Mesendoderm (in vitro differentiated cells): ENCODE measurements at regions not wholly inside any gene's neighbourhood (a gene's known extent, or its start where the extent isn't known, plus 50 kb on each side); places are given as distances from the start of the nearest gene placed in this dataset.

Source experiments
- DNase-seq: peaks from one replicate; pipeline ENCODE4 v3.0.0; 2013
- H2AK5ac ChIP-seq: 2 replicates; pipeline ENCODE4 v1.6.1; 2013; ENCODE audit warnings: low read length, inconsistent platforms
- H2BK120ac ChIP-seq: 2 replicates; pipeline ENCODE4 v1.6.1; 2013; ENCODE audit warnings: low read depth, mild to moderate bottlenecking, low read length, moderate library complexity, mixed read lengths
- H2BK15ac ChIP-seq: replicated peaks from 2 replicates; pipeline ENCODE4 v1.6.1; 2013; ENCODE audit warnings: low read depth, mild to moderate bottlenecking, moderate library complexity
- H2BK5ac ChIP-seq: 2 replicates; pipeline ENCODE4 v1.6.1; 2013; ENCODE audit warnings: low read length, inconsistent platforms
- H3K18ac ChIP-seq: 2 replicates; pipeline ENCODE4 v1.6.1; 2013; ENCODE audit warnings: mild to moderate bottlenecking, low read length, mixed read lengths
- H3K23ac ChIP-seq: one replicate; pipeline ENCODE4 v1.6.1; 2013; ENCODE audit warnings: low read length
- H3K27ac ChIP-seq: 2 replicates; pipeline ENCODE4 v1.5.1; 2013; ENCODE audit warnings: low read depth, mild to moderate bottlenecking, inconsistent platforms, low read length, moderate library complexity
- H3K27me3 ChIP-seq: 2 replicates; pipeline ENCODE4 v1.6.1; 2013; ENCODE audit warnings: low read length, control low read depth, mild to moderate bottlenecking, inconsistent platforms; ENCODE audit not compliant: insufficient read depth, poor library complexity
- H3K36me3 ChIP-seq: 2 replicates; pipeline ENCODE4 v1.6.1; 2013; ENCODE audit warnings: low read length, inconsistent platforms; ENCODE audit not compliant: control insufficient read depth, insufficient read depth
- H3K4ac ChIP-seq: one replicate; pipeline ENCODE4 v1.6.1; 2013; ENCODE audit warnings: low read depth, mild to moderate bottlenecking, low read length, moderate library complexity
- H3K4me1 ChIP-seq: 2 replicates; pipeline ENCODE4 v1.6.1; 2013; ENCODE audit warnings: low read depth, low read length, inconsistent platforms; ENCODE audit not compliant: control insufficient read depth
- H3K4me2 ChIP-seq: 2 replicates; pipeline ENCODE4 v1.6.1; 2013; ENCODE audit warnings: low read length
- H3K4me3 ChIP-seq: 2 replicates; pipeline ENCODE4 v1.5.1; 2013; ENCODE audit warnings: mild to moderate bottlenecking, low read length
- H3K56ac ChIP-seq: one replicate; pipeline ENCODE4 v1.6.1; 2013; ENCODE audit warnings: low read length
- H3K79me1 ChIP-seq: 2 replicates; pipeline ENCODE4 v1.6.1; 2013; ENCODE audit warnings: low read length, inconsistent platforms
- H3K79me2 ChIP-seq: 2 replicates; pipeline ENCODE4 v1.6.1; 2013; ENCODE audit warnings: mild to moderate bottlenecking, low read length; ENCODE audit not compliant: control insufficient read depth, insufficient read depth
- H3K9ac ChIP-seq: 2 replicates; pipeline ENCODE4 v1.6.1; 2013; ENCODE audit warnings: low read length, inconsistent platforms
- H4K5ac ChIP-seq: one replicate; pipeline ENCODE4 v1.6.1; 2013; ENCODE audit warnings: low read length
- H4K8ac ChIP-seq: one replicate; pipeline ENCODE4 v1.6.1; 2013; ENCODE audit warnings: low read depth, mild to moderate bottlenecking, control low read depth, low read length, moderate library complexity
- WGBS: extraction: QIAGEN DNeasy Blood & Tissue Kit; methylation state at CpG from one replicate; pipeline ENCODE4 v1.1.7; 2013; ENCODE audit warnings: low lambda C conversion rate, missing lambda C conversion rate; ENCODE audit not compliant: insufficient coverage; ENCODE audit errors: extremely low coverage; 5-methylcytosine and 5-hydroxymethylcytosine counted together

DNA sequence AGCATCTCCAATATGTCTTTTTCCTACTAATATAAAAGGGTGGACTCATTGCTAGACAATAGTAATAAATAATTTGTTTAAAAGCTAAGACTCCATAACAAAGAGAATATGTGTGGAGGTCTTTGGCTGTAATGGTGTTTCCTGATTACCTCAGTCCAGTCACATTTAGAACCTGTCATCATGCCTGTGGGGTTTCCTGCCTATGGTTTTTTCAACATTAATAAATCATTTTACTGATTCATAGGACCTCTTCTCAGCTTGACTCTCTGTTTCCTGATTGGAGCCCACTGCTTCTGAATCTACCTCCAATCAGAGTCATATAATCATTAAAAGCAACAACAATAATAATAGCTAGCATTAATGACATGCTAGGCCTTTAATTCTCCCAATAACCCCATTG, 52.4 kb upstream of the GNAI1 start:
- H2BK5ac ChIP-seq, result no peak overlapping the region
- H3K27me3 ChIP-seq, result no peaks in the 10 kb centered on the region
- no peaks in the 10 kb centered on the region for H3K36me3 ChIP-seq
- no peak overlapping the region for H3K9ac ChIP-seq
- no peak overlapping the region for H4K5ac ChIP-seq
- no peak overlapping the region for H3K23ac ChIP-seq
- no peak overlapping the region for H2AK5ac ChIP-seq
- H3K4ac ChIP-seq, result no peak overlapping the region
- H2BK120ac ChIP-seq, result no peak overlapping the region
- H3K18ac ChIP-seq, result no peak overlapping the region
- no peaks in the 10 kb centered on the region for H3K79me2 ChIP-seq
- no peak overlapping the region for H2BK15ac ChIP-seq
- H3K79me1 ChIP-seq, result no peaks in the 10 kb centered on the region
- H3K4me3 ChIP-seq, result no peak overlapping the region
- no peak overlapping the region for H4K8ac ChIP-seq
- no peak overlapping the region for H3K27ac ChIP-seq
- H3K56ac ChIP-seq, result no peak overlapping the region
- H3K4me2 ChIP-seq, result no peak overlapping the region
- no peak for DNase-seq
- no peaks in the 10 kb centered on the region for H3K4me1 ChIP-seq

DNA sequence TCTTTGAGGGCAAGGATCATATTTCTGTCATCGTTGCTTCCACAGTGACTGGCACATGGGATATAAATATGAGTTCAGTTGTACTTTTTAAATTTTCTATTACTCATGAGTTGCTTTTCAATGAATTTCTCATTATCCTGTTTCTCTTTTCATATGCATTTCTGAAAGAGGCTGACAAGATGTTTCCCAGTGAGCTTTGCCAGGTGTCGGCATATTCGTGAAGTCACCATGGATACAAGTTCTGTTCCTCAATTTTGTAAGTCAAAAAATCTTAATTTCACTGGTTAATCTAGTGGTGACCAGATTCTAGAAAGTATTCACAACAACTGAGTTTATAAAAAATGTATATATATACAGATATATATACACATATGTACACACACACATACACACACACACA, 55.7 kb upstream of the GNAI1 start:
- no peak for DNase-seq
- Histone ChIP-seq H3K79me1 (no peaks in the 10 kb centered on the region), H3K18ac (no peak overlapping the region), H3K27me3 (no peaks in the 10 kb centered on the region), H2BK15ac (no peak overlapping the region), H2AK5ac (no peak overlapping the region), H2BK120ac (no peak overlapping the region), H4K5ac (no peak overlapping the region), H4K8ac (no peak overlapping the region), H3K23ac (no peak overlapping the region), H3K4me3 (no peak overlapping the region), H3K56ac (no peak overlapping the region), H3K9ac (no peak overlapping the region), H3K4me2 (no peak overlapping the region), H3K4ac (no peak overlapping the region), H3K79me2 (no peaks in the 10 kb centered on the region), H3K4me1 (no peaks in the 10 kb centered on the region), H3K36me3 (no peaks in the 10 kb centered on the region), H3K27ac (no peak overlapping the region), H2BK5ac (no peak overlapping the region)
- no CpG with 5 or more reads among the region's 3 CpGs for WGBS

DNA sequence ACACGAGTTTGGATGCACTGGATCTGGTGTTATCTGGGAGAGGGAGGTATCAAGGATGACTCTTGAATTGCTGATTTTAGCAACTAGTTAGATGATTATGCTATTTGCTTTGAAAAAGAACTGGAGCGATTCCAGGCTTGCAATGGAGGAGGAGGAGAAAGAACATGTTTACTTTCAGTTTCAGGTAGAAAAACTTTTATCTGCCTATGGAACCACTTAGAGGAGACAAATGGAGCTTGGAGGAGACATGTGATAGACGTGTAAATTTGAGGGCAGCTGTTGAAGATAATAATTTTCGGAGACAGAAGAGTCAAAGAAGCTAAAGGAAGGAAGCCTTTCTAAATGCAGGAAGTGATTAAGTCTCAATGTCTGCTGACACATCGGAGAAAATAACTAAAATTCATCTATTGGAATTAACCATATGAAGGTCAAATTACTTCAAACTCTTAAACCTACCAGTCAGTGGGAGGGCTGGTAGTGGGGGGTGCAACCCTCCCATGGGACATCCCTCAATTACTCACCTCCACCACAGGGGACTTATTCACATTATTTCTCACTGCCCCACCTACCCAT, 56.4 kb upstream of the GNAI1 start:
- no peak overlapping the region for H3K27ac ChIP-seq
- H3K4me1 ChIP-seq, result no peaks in the 10 kb centered on the region
- H2BK5ac ChIP-seq, result no peak overlapping the region
- H3K36me3 ChIP-seq, result no peaks in the 10 kb centered on the region
- no CpG with 5 or more reads among the region's 5 CpGs for WGBS
- no peaks in the 10 kb centered on the region for H3K79me2 ChIP-seq
- no peak overlapping the region for H3K23ac ChIP-seq
- H2BK120ac ChIP-seq, result no peak overlapping the region
- no peaks in the 10 kb centered on the region for H3K79me1 ChIP-seq
- H3K4me3 ChIP-seq, result no peak overlapping the region
- DNase-seq, result peak; percentile 69
- H3K4me2 ChIP-seq, result no peak overlapping the region
- H4K5ac ChIP-seq, result no peak overlapping the region
- H2AK5ac ChIP-seq, result no peak overlapping the region
- H3K18ac ChIP-seq, result no peak overlapping the region
- H2BK15ac ChIP-seq, result no peak overlapping the region
- H4K8ac ChIP-seq, result no peak overlapping the region
- H3K9ac ChIP-seq, result no peak overlapping the region
- no peak overlapping the region for H3K56ac ChIP-seq
- H3K4ac ChIP-seq, result no peak overlapping the region
- H3K27me3 ChIP-seq, result no peaks in the 10 kb centered on the region

DNA sequence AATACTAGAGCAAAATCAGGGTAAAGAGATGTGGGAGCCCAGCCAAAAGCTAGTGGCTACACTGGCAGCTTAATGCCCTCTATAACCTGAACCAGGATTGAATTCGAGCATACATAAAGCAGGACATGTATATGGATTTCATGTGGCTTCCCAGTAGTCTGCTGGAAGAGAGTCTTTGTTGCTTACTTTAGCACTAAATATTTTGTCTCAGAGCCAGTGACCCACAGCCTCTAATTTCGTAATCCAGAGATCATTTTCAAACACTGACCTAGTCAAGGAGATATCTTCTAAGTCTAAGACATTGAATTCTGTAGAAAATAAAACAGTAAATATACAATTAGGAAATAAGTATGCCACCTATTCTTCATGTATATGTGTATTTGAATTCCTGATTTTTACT, 64.2 kb upstream of the GNAI1 start:
- H3K36me3 ChIP-seq, result no peaks in the 10 kb centered on the region

DNA sequence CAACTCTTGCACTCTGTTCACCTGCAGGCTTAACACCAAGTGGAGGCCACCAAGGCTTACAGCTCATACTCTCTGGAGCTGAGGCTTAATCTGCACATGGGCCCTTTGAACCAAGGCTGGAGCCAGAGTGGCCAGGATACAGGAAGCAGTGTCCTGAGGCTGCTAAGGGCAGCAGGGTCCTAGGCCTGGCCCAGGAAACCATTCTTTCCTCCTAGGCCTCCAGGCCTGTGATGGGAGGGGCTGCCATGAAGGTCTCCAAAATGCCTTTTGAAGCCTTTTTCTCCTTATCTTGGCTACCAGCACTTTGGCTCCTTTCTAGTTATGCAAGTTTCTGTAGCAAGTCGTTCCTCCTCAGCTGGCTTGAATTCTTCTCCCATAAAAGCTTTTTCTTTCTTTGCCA, 68.0 kb upstream of the GNAI1 start:
- Histone ChIP-seq H2AK5ac (no peak overlapping the region), H3K27ac (no peak overlapping the region), H3K18ac (no peak overlapping the region), H4K5ac (no peak overlapping the region), H3K79me1 (no peaks in the 10 kb centered on the region), H3K4me2 (no peak overlapping the region), H2BK120ac (no peak overlapping the region), H3K36me3 (no peaks in the 10 kb centered on the region), H2BK15ac (no peak overlapping the region), H3K9ac (no peak overlapping the region), H4K8ac (no peak overlapping the region), H2BK5ac (no peak overlapping the region), H3K4me1 (no peaks in the 10 kb centered on the region), H3K23ac (no peak overlapping the region), H3K4ac (no peak overlapping the region), H3K79me2 (no peaks in the 10 kb centered on the region), H3K27me3 (no peaks in the 10 kb centered on the region), H3K56ac (no peak overlapping the region), H3K4me3 (no peak overlapping the region)
- DNase-seq, result peak; percentile 7
- WGBS, result no CpG with 5 or more reads among the region's 1 CpG

More for the DNA sequence above, 64.2 kb upstream of the GNAI1 start:
- Histone ChIP-seq H2AK5ac (no peak overlapping the region), H3K4me2 (no peak overlapping the region), H2BK15ac (no peak overlapping the region), H4K8ac (no peak overlapping the region), H3K56ac (no peak overlapping the region), H4K5ac (no peak overlapping the region), H3K79me1 (no peaks in the 10 kb centered on the region), H3K27me3 (no peaks in the 10 kb centered on the region), H3K4me3 (no peak overlapping the region), H3K4ac (no peak overlapping the region), H3K79me2 (no peaks in the 10 kb centered on the region), H3K18ac (no peak overlapping the region), H3K23ac (no peak overlapping the region), H3K27ac (no peak overlapping the region), H2BK5ac (no peak overlapping the region), H3K9ac (no peak overlapping the region), H3K4me1 (no peaks in the 10 kb centered on the region), H2BK120ac (no peak overlapping the region)
- no CpG with 5 or more reads among the region's 2 CpGs for WGBS
- no peak for DNase-seq

DNA sequence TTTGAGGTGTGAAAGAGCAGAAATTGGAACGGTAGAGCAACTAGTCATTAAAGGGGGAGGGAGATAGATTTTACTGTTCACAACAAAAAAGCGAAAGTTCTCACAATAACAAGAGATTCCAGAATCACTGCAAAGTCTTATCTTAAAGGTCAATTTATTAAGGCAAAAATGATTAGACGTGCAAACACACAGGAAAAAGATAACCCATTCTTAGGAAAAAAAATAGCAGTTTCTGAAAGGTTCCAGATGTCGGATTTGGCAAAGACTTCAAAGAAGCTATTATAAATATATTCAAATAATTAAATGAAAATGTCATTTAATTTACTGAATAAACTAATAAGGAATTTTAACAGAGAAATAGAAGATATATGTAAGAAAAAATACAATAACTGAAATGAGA, 70.8 kb upstream of the GNAI1 start:
- H2BK15ac ChIP-seq, result no peak overlapping the region
- no peaks in the 10 kb centered on the region for H3K36me3 ChIP-seq
- no CpG with 5 or more reads among the region's 4 CpGs for WGBS
- no peak overlapping the region for H3K4me3 ChIP-seq
- no peak overlapping the region for H4K8ac ChIP-seq
- no peak overlapping the region for H2BK120ac ChIP-seq
- H3K23ac ChIP-seq, result no peak overlapping the region
- no peak overlapping the region for H3K4me2 ChIP-seq
- H3K18ac ChIP-seq, result no peak overlapping the region
- no peak overlapping the region for H4K5ac ChIP-seq
- no peak overlapping the region for H3K9ac ChIP-seq
- H2AK5ac ChIP-seq, result no peak overlapping the region
- no peak overlapping the region for H3K56ac ChIP-seq
- H2BK5ac ChIP-seq, result no peak overlapping the region
- H3K79me1 ChIP-seq, result no peaks in the 10 kb centered on the region
- no peaks in the 10 kb centered on the region for H3K4me1 ChIP-seq
- no peaks in the 10 kb centered on the region for H3K27me3 ChIP-seq
- no peak overlapping the region for H3K27ac ChIP-seq
- no peak overlapping the region for H3K4ac ChIP-seq
- no peaks in the 10 kb centered on the region for H3K79me2 ChIP-seq
- DNase-seq, result no peak
